ENCODE measurements at regions not wholly inside any gene's neighbourhood (a gene's known extent, or its start where the extent isn't known, plus 50 kb on each side); places are given as distances from the start of the nearest gene placed in this dataset.

- ChIA-PET CTCF (interaction anchor here (1.1 to 4.2 kb wide), 11 partner anchors 8 to 125 kb away, joined by 3 to 24 read pairs (median 5); no protein-coding TSS in a partner anchor), POLR2A (interaction anchor here (1.5 to 5.9 kb wide), 2 partner anchors 12 to 78 kb away, joined by 4 to 56 read pairs; partner anchors contain the start of gene RHOB)
- TF ChIP-seq CTCF (IDR thresholded peaks at IDR 0.05; ENCODE audit: control extremely low read depth, extremely low read depth, low read depth, missing control alignments) = no peak
- no peak for DNase-seq (ENCODE audit: extremely low spot score)
Measured at GRCh38 chr2:20526160-20526559, 79.3 kb downstream of the RHOB start.

GRCh38 chr2:20526708-20527107, 79.8 kb downstream of the RHOB start:
- CTCF ChIA-PET = interaction anchor here (1.3 to 4.2 kb wide), 4 partner anchors 18 to 116 kb away, joined by 3 to 24 read pairs (median 14); no protein-coding TSS in a partner anchor
- POLR2A ChIA-PET = interaction anchor here (5.9 kb wide), 1 partner anchor 79 kb away, joined by 56 read pairs; the partner anchor contains the start of gene RHOB
- no peak for DNase-seq (ENCODE audit: extremely low spot score)
- TF ChIP-seq CTCF (IDR thresholded peaks at IDR 0.05; ENCODE audit: control extremely low read depth, extremely low read depth, low read depth, missing control alignments) = no peak

- no peak for DNase-seq (ENCODE audit: extremely low spot score)
Measured at GRCh38 chr2:20528713-20529112, 81.8 kb downstream of the RHOB start.

GRCh38 chr2:20530520-20530919, 83.6 kb downstream of the RHOB start:
- DNase-seq (ENCODE audit: extremely low spot score) = no peak
- CTCF ChIA-PET = interaction anchor here (1.1 kb wide), 1 partner anchor 40 kb away, joined by 3 read pairs; no protein-coding TSS in a partner anchor
- POLR2A ChIA-PET = no interaction called here
- TF ChIP-seq CTCF (IDR thresholded peaks at IDR 0.05; ENCODE audit: control extremely low read depth, extremely low read depth, low read depth, missing control alignments) = no peak

More at GRCh38 chr2:20528713-20529112, 81.8 kb downstream of the RHOB start:
- no peak for TF ChIP-seq CTCF (IDR thresholded peaks at IDR 0.05; ENCODE audit: control extremely low read depth, extremely low read depth, low read depth, missing control alignments)
- CTCF ChIA-PET = no interaction called here
- POLR2A ChIA-PET = no interaction called here

GRCh38 chr2:20531633-20532262, 84.9 kb downstream of the RHOB start:
- no peak for DNase-seq (ENCODE audit: extremely low spot score)
- ChIA-PET POLR2A (no interaction called here), CTCF (no interaction called here)
- no peak for TF ChIP-seq CTCF (IDR thresholded peaks at IDR 0.05; ENCODE audit: control extremely low read depth, extremely low read depth, low read depth, missing control alignments)

GRCh38 chr2:20532634-20533437, 86.0 kb downstream of the RHOB start:
- ChIA-PET CTCF (interaction anchor here (1.0 kb wide), 1 partner anchor 31 kb away, joined by 3 read pairs; no protein-coding TSS in a partner anchor), POLR2A (no interaction called here)
- no peak for DNase-seq (ENCODE audit: extremely low spot score)
- no peak for TF ChIP-seq CTCF (IDR thresholded peaks at IDR 0.05; ENCODE audit: control extremely low read depth, extremely low read depth, low read depth, missing control alignments)
